GM23338 (cell line): ENCODE measurements at regions not wholly inside any gene's neighbourhood (a gene's known extent, or its start where the extent isn't known, plus 50 kb on each side); places are given as distances from the start of the nearest gene placed in this dataset.

Experiments
- CREB1 ChIP-seq: fragments of 250-450 bp; sonication (Bioruptor Pico); IDR thresholded peaks from 2 replicates; pipeline ENCODE4 v1.5.0; 2020; ENCODE audit warnings: low read depth, mild to moderate bottlenecking, moderate library complexity
- CTCF ChIP-seq, 2 experiments: fragments of 200-600 bp in 1 of 2; sonication (generic) in 1 of 2; conservative IDR thresholded peaks; 2 replicates each; pipeline versions ENCODE4 v1.5.1 to v1.6.1; 2016 to 2017; ENCODE audit warnings: antibody characterized with exemption in 2 of 2, low read depth in 2 of 2, mild to moderate bottlenecking in 2 of 2, moderate library complexity in 1 of 2
- EZH2 ChIP-seq: fragments of 200-600 bp; sonication (generic); IDR thresholded peaks from one replicate; pipeline ENCODE4 v1.8.0; 2017; ENCODE audit warnings: antibody characterized with exemption, mild to moderate bottlenecking, low read depth; ENCODE audit not compliant: unreplicated experiment
- EZH2phosphoT487 ChIP-seq: fragments of 200-600 bp; sonication (generic); IDR thresholded peaks from one replicate; pipeline ENCODE4 v1.8.1; 2018; ENCODE audit warnings: antibody characterized with exemption; ENCODE audit not compliant: unreplicated experiment
- JUNB ChIP-seq: IDR thresholded peaks from one replicate; pipeline ENCODE4 v1.6.1; 2016; ENCODE audit warnings: antibody characterized with exemption; ENCODE audit not compliant: unreplicated experiment
- NANOG ChIP-seq: IDR thresholded peaks from 2 replicates; pipeline ENCODE4 v1.6.1; 2016; ENCODE audit warnings: antibody characterized with exemption, borderline replicate concordance
- POLR2AphosphoS5 ChIP-seq: IDR thresholded peaks from 2 replicates; pipeline ENCODE4 v1.6.1; 2016; ENCODE audit warnings: antibody characterized with exemption, low read depth
- STAT1 ChIP-seq: IDR thresholded peaks from one replicate; pipeline ENCODE4 v1.6.1; 2016; ENCODE audit warnings: antibody characterized with exemption; ENCODE audit not compliant: unreplicated experiment
- ZNF114 ChIP-seq: fragments of 250-450 bp; sonication (Bioruptor Pico); IDR thresholded peaks from 2 replicates; pipeline ENCODE4 v1.5.0; 2020; ENCODE audit warnings: mild to moderate bottlenecking, moderate library complexity
- ZNF331 ChIP-seq: fragments of 250-450 bp; sonication (Bioruptor Pico); IDR thresholded peaks from 2 replicates; pipeline ENCODE4 v1.5.0; 2020; ENCODE audit warnings: low read depth, mild to moderate bottlenecking, moderate library complexity
- TF ChIP-seq, protein P1 (sequence below): fragments of 250-450 bp; sonication (Bioruptor Pico); IDR thresholded peaks from 2 replicates; pipeline ENCODE4 v1.5.0; 2020; ENCODE audit warnings: mild to moderate bottlenecking, moderate library complexity
- TF ChIP-seq, protein P2 (sequence below): IDR thresholded peaks from one replicate; pipeline ENCODE4 v1.6.1; 2018; ENCODE audit warnings: antibody characterized with exemption; ENCODE audit not compliant: unreplicated experiment
- TF ChIP-seq, protein P3 (sequence below): IDR thresholded peaks from 2 replicates; pipeline ENCODE4 v1.6.1; 2016; ENCODE audit warnings: antibody characterized with exemption

GRCh38 chrX:131853440-131853839, 169.7 kb upstream of the STK26 start:
- TF ChIP-seq EZH2, result no peak
- TF ChIP-seq CTCF (conservative IDR thresholded peaks at IDR 0.05; ENCODE audit: low read depth in 2 of 2), result no peak
- no peak for TF ChIP-seq CREB1 (CRISPR knock-in tag)
- TF ChIP-seq ZNF331, result no peak
- TF ChIP-seq, protein P1, sequence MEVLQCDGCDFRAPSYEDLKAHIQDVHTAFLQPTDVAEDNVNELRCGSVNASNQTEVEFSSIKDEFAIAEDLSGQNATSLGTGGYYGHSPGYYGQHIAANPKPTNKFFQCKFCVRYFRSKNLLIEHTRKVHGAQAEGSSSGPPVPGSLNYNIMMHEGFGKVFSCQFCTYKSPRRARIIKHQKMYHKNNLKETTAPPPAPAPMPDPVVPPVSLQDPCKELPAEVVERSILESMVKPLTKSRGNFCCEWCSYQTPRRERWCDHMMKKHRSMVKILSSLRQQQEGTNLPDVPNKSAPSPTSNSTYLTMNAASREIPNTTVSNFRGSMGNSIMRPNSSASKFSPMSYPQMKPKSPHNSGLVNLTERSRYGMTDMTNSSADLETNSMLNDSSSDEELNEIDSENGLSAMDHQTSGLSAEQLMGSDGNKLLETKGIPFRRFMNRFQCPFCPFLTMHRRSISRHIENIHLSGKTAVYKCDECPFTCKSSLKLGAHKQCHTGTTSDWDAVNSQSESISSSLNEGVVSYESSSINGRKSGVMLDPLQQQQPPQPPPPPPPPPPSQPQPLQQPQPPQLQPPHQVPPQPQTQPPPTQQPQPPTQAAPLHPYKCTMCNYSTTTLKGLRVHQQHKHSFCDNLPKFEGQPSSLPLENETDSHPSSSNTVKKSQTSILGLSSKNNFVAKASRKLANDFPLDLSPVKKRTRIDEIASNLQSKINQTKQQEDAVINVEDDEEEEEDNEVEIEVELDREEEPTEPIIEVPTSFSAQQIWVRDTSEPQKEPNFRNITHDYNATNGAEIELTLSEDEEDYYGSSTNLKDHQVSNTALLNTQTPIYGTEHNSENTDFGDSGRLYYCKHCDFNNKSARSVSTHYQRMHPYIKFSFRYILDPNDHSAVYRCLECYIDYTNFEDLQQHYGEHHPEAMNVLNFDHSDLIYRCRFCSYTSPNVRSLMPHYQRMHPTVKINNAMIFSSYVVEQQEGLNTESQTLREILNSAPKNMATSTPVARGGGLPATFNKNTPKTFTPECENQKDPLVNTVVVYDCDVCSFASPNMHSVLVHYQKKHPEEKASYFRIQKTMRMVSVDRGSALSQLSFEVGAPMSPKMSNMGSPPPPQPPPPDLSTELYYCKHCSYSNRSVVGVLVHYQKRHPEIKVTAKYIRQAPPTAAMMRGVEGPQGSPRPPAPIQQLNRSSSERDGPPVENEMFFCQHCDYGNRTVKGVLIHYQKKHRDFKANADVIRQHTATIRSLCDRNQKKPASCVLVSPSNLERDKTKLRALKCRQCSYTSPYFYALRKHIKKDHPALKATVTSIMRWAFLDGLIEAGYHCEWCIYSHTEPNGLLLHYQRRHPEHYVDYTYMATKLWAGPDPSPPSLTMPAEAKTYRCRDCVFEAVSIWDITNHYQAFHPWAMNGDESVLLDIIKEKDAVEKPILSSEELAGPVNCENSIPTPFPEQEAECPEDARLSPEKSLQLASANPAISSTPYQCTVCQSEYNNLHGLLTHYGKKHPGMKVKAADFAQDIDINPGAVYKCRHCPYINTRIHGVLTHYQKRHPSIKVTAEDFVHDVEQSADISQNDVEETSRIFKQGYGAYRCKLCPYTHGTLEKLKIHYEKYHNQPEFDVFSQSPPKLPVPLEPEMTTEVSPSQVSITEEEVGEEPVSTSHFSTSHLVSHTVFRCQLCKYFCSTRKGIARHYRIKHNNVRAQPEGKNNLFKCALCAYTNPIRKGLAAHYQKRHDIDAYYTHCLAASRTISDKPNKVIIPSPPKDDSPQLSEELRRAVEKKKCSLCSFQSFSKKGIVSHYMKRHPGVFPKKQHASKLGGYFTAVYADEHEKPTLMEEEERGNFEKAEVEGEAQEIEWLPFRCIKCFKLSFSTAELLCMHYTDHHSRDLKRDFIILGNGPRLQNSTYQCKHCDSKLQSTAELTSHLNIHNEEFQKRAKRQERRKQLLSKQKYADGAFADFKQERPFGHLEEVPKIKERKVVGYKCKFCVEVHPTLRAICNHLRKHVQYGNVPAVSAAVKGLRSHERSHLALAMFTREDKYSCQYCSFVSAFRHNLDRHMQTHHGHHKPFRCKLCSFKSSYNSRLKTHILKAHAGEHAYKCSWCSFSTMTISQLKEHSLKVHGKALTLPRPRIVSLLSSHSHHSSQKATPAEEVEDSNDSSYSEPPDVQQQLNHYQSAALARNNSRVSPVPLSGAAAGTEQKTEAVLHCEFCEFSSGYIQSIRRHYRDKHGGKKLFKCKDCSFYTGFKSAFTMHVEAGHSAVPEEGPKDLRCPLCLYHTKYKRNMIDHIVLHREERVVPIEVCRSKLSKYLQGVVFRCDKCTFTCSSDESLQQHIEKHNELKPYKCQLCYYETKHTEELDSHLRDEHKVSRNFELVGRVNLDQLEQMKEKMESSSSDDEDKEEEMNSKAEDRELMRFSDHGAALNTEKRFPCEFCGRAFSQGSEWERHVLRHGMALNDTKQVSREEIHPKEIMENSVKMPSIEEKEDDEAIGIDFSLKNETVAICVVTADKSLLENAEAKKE, result no peak
- TF ChIP-seq POLR2AphosphoS5, result no peak
- TF ChIP-seq, protein P2, sequence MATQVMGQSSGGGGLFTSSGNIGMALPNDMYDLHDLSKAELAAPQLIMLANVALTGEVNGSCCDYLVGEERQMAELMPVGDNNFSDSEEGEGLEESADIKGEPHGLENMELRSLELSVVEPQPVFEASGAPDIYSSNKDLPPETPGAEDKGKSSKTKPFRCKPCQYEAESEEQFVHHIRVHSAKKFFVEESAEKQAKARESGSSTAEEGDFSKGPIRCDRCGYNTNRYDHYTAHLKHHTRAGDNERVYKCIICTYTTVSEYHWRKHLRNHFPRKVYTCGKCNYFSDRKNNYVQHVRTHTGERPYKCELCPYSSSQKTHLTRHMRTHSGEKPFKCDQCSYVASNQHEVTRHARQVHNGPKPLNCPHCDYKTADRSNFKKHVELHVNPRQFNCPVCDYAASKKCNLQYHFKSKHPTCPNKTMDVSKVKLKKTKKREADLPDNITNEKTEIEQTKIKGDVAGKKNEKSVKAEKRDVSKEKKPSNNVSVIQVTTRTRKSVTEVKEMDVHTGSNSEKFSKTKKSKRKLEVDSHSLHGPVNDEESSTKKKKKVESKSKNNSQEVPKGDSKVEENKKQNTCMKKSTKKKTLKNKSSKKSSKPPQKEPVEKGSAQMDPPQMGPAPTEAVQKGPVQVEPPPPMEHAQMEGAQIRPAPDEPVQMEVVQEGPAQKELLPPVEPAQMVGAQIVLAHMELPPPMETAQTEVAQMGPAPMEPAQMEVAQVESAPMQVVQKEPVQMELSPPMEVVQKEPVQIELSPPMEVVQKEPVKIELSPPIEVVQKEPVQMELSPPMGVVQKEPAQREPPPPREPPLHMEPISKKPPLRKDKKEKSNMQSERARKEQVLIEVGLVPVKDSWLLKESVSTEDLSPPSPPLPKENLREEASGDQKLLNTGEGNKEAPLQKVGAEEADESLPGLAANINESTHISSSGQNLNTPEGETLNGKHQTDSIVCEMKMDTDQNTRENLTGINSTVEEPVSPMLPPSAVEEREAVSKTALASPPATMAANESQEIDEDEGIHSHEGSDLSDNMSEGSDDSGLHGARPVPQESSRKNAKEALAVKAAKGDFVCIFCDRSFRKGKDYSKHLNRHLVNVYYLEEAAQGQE, result no peak
- no peak for TF ChIP-seq STAT1
- TF ChIP-seq JUNB, result no peak
- TF ChIP-seq EZH2phosphoT487, result no peak
- TF ChIP-seq NANOG, result no peak
- TF ChIP-seq ZNF114 (CRISPR knock-in tag), result no peak
- TF ChIP-seq, protein P3, sequence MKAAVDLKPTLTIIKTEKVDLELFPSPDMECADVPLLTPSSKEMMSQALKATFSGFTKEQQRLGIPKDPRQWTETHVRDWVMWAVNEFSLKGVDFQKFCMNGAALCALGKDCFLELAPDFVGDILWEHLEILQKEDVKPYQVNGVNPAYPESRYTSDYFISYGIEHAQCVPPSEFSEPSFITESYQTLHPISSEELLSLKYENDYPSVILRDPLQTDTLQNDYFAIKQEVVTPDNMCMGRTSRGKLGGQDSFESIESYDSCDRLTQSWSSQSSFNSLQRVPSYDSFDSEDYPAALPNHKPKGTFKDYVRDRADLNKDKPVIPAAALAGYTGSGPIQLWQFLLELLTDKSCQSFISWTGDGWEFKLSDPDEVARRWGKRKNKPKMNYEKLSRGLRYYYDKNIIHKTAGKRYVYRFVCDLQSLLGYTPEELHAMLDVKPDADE, result no peak
